Keratinocyte (primary cell): ENCODE measurements at regions not wholly inside any gene's neighbourhood (a gene's known extent, or its start where the extent isn't known, plus 50 kb on each side); places are given as distances from the start of the nearest gene placed in this dataset.

Source experiments
- DNase-seq: peaks from one replicate; pipeline ENCODE4 v3.0.0-alpha.2; 2011; ENCODE audit warnings: low read depth, missing footprints, low spot score
- FAIRE-seq: peaks from 2 replicates; lab custom pipeline; 2011; peaks lifted over from hg19 to GRCh38; lab: Jason Lieb, UNC
- H2AFZ ChIP-seq: 2 replicates; pipeline ENCODE4 v1.6.0; 2012; ENCODE audit warnings: low read length, control low read depth, inconsistent platforms; ENCODE audit not compliant: control insufficient read depth
- H3K27ac ChIP-seq: 2 replicates; pipeline ENCODE4 v1.5.1; 2011; ENCODE audit warnings: low read length; ENCODE audit not compliant: control insufficient read depth, insufficient read depth
- H3K27me3 ChIP-seq: 3 replicates; pipeline ENCODE4 v1.6.0; 2011; ENCODE audit warnings: low read length; ENCODE audit not compliant: control insufficient read depth, insufficient read depth; ENCODE audit errors: extremely low read depth
- H3K36me3 ChIP-seq, 2 experiments: 2 replicates in 1 of 2; 3 replicates in 1 of 2; pipeline ENCODE4 v1.5.1; 2011; ENCODE audit warnings: low read length in 2 of 2, mild to moderate bottlenecking in 1 of 2; ENCODE audit not compliant: control insufficient read depth in 2 of 2, insufficient read depth in 2 of 2; ENCODE audit errors: extremely low read depth in 1 of 2
- H3K4me1 ChIP-seq: 3 replicates; pipeline ENCODE4 v1.5.1; 2011; ENCODE audit warnings: low read length; ENCODE audit not compliant: control insufficient read depth, insufficient read depth; ENCODE audit errors: extremely low read depth
- H3K4me2 ChIP-seq: 3 replicates; pipeline ENCODE4 v1.6.0; 2011; ENCODE audit warnings: low read depth, low read length; ENCODE audit not compliant: control insufficient read depth, insufficient read depth; ENCODE audit errors: extremely low read depth
- H3K4me3 ChIP-seq, 3 experiments: fragments of 200-600 bp in 1 of 3; sonication (generic) in 1 of 3; 2 replicates in 2 of 3; 3 replicates in 1 of 3; pipeline ENCODE4 v1.5.1; 2011 to 2016; ENCODE audit warnings: low read length in 3 of 3, mild to moderate bottlenecking in 3 of 3, control low read depth in 2 of 3, inconsistent platforms in 1 of 3, low read depth in 1 of 3, mixed read lengths in 1 of 3, mixed run types in 1 of 3, moderate library complexity in 1 of 3; ENCODE audit not compliant: control insufficient read depth in 2 of 3, insufficient read depth in 2 of 3; ENCODE audit errors: extremely low read depth in 1 of 3
- H3K79me2 ChIP-seq: 2 replicates; pipeline ENCODE4 v1.6.0; 2012; ENCODE audit warnings: low read length; ENCODE audit not compliant: control insufficient read depth, insufficient read depth
- H3K9ac ChIP-seq: 3 replicates; pipeline ENCODE4 v1.6.0; 2011; ENCODE audit warnings: low read length; ENCODE audit not compliant: control insufficient read depth, insufficient read depth; ENCODE audit errors: extremely low read depth
- H3K9me1 ChIP-seq: 3 replicates; pipeline ENCODE4 v1.6.0; 2011; ENCODE audit warnings: low read length; ENCODE audit not compliant: control insufficient read depth, insufficient read depth; ENCODE audit errors: extremely low read depth
- H3K9me3 ChIP-seq: 2 replicates; pipeline ENCODE4 v1.5.1; 2012; ENCODE audit warnings: low read depth, low read length; ENCODE audit not compliant: control insufficient read depth
- H4K20me1 ChIP-seq: 3 replicates; pipeline ENCODE4 v1.6.0; 2011; ENCODE audit warnings: low read length; ENCODE audit not compliant: control insufficient read depth, insufficient read depth; ENCODE audit errors: extremely low read depth
- EZH2 ChIP-seq: IDR thresholded peaks from one replicate; pipeline ENCODE4 v1.6.1; 2012; ENCODE audit warnings: inconsistent platforms, mild to moderate bottlenecking, low read length, moderate library complexity
- dilution Hi-C: fragments of 300-500 bp; cut with MboI; formaldehyde crosslinking; loops from one replicate; pipeline ENCODE4 v1.7.0; 2020; ENCODE audit warnings: low sequenced_read_pairs; ENCODE audit not compliant: extremely low pct_ligation_motif_present
- TF ChIP-seq, protein P1 (sequence below), 3 experiments: IDR thresholded peaks in 1 of 3; conservative IDR thresholded peaks in 1 of 3; optimal IDR thresholded peaks in 1 of 3; 2 replicates in 2 of 3; 3 replicates in 1 of 3; pipeline versions ENCODE3 to v1.5.1; 2011; ENCODE audit warnings: low read length in 3 of 3, mild to moderate bottlenecking in 3 of 3, moderate library complexity in 2 of 3, control low read depth in 1 of 3, inconsistent platforms in 1 of 3; ENCODE audit not compliant: insufficient read depth in 2 of 3; ENCODE audit errors: extremely low read depth in 1 of 3

- Histone ChIP-seq H3K4me2 (no peak overlapping the region), H3K9me3 (no peaks in the 10 kb centered on the region), H4K20me1 (no peaks in the 10 kb centered on the region), H3K27me3 (peaks cover 21% of the 10 kb centered on the region), H3K79me2 (no peaks in the 10 kb centered on the region), H3K9ac (no peak overlapping the region), H3K9me1 (no peaks in the 10 kb centered on the region), H3K4me1 (no peaks in the 10 kb centered on the region), H3K27ac (no peak overlapping the region), H2AFZ (no peak overlapping the region), H3K4me3 (no peak overlapping the region), H3K36me3 (no peaks in the 10 kb centered on the region)
- no peak for FAIRE-seq
- DNase-seq: no peak
- TF ChIP-seq EZH2: no peak
- TF ChIP-seq, protein P1, sequence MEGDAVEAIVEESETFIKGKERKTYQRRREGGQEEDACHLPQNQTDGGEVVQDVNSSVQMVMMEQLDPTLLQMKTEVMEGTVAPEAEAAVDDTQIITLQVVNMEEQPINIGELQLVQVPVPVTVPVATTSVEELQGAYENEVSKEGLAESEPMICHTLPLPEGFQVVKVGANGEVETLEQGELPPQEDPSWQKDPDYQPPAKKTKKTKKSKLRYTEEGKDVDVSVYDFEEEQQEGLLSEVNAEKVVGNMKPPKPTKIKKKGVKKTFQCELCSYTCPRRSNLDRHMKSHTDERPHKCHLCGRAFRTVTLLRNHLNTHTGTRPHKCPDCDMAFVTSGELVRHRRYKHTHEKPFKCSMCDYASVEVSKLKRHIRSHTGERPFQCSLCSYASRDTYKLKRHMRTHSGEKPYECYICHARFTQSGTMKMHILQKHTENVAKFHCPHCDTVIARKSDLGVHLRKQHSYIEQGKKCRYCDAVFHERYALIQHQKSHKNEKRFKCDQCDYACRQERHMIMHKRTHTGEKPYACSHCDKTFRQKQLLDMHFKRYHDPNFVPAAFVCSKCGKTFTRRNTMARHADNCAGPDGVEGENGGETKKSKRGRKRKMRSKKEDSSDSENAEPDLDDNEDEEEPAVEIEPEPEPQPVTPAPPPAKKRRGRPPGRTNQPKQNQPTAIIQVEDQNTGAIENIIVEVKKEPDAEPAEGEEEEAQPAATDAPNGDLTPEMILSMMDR (optimal IDR thresholded peaks at IDR 0.05 in 1 of 3, IDR thresholded peaks at IDR 0.05 in 1 of 3, conservative IDR thresholded peaks at IDR 0.05 in 1 of 3; ENCODE audit: extremely low read depth in 1 of 3, insufficient read depth in 2 of 3, low read length in 3 of 3): no peak
- dilution Hi-C loops: no loop called here
Measured at GRCh38 chr3:22373182-22373581, 622.2 kb upstream of the ZNF385D start.

GRCh38 chr3:22373827-22374226 lies 622.8 kb upstream of the ZNF385D start:
- peaks cover 21% of the 10 kb centered on the region for H3K27me3 ChIP-seq
- no peaks in the 10 kb centered on the region for H4K20me1 ChIP-seq
- H3K9me1 ChIP-seq: no peaks in the 10 kb centered on the region
- H3K4me3 ChIP-seq: no peak overlapping the region
- H3K36me3 ChIP-seq: no peaks in the 10 kb centered on the region
- no peaks in the 10 kb centered on the region for H3K79me2 ChIP-seq
- H3K27ac ChIP-seq: no peak overlapping the region
- H3K9me3 ChIP-seq: no peaks in the 10 kb centered on the region
- no peak for FAIRE-seq
- no peaks in the 10 kb centered on the region for H3K4me1 ChIP-seq
- no peak overlapping the region for H3K4me2 ChIP-seq
- H2AFZ ChIP-seq: no peak overlapping the region
- TF ChIP-seq EZH2: no peak
- TF ChIP-seq, protein P1 (optimal IDR thresholded peaks at IDR 0.05 in 1 of 3, IDR thresholded peaks at IDR 0.05 in 1 of 3, conservative IDR thresholded peaks at IDR 0.05 in 1 of 3; ENCODE audit: extremely low read depth in 1 of 3, insufficient read depth in 2 of 3, low read length in 3 of 3): no peak
- H3K9ac ChIP-seq: no peak overlapping the region
- no peak for DNase-seq
- dilution Hi-C loops: no loop called here
